Glomerular visceral epithelial cell (primary cell): ENCODE measurements at regions not wholly inside any gene's neighbourhood (a gene's known extent, or its start where the extent isn't known, plus 50 kb on each side); places are given as distances from the start of the nearest gene placed in this dataset.

Experiments used
- DNase-seq: peaks from one replicate; pipeline ENCODE4 v3.0.0-alpha.2; 2016; ENCODE audit errors: extremely low spot score

- DNase-seq, result no peak
Observed at GRCh38 chr2:128494307-128494639, 175.6 kb upstream of the HS6ST1 start.

- no peak for DNase-seq
Observed at GRCh38 chr2:128494640-128495321, 176.1 kb upstream of the HS6ST1 start.

- DNase-seq, result no peak
Observed at GRCh38 chr2:128495996-128496547, 177.4 kb upstream of the HS6ST1 start.

- DNase-seq, result no peak
Observed at GRCh38 chr2:128496700-128497099, 178.0 kb upstream of the HS6ST1 start.

- no peak for DNase-seq
Observed at GRCh38 chr2:128497461-128497860, 178.8 kb upstream of the HS6ST1 start.

- no peak for DNase-seq
Observed at GRCh38 chr2:128498086-128498485, 179.4 kb upstream of the HS6ST1 start.

GRCh38 chr2:128498589-128498988 is 179.9 kb upstream of the HS6ST1 start:
- no peak for DNase-seq

GRCh38 chr2:128499367-128500137 is 180.9 kb upstream of the HS6ST1 start:
- no peak for DNase-seq

- DNase-seq, result no peak
Observed at GRCh38 chr2:128500138-128500800, 181.6 kb upstream of the HS6ST1 start.

GRCh38 chr2:128501006-128501690 is 182.5 kb upstream of the HS6ST1 start:
- DNase-seq, result no peak

- no peak for DNase-seq
Observed at GRCh38 chr2:128501700-128502099, 183.0 kb upstream of the HS6ST1 start.

GRCh38 chr2:128502200-128502599 is 183.5 kb upstream of the HS6ST1 start:
- no peak for DNase-seq

- DNase-seq, result no peak
Observed at GRCh38 chr2:128502638-128503246, 184.1 kb upstream of the HS6ST1 start.

- no peak for DNase-seq
Observed at GRCh38 chr2:128503399-128504245, 185.0 kb upstream of the HS6ST1 start.

- no peak for DNase-seq
Observed at GRCh38 chr2:128504246-128505149, 185.8 kb upstream of the HS6ST1 start.

GRCh38 chr2:128505150-128505490 is 186.5 kb upstream of the HS6ST1 start:
- DNase-seq, result no peak

GRCh38 chr2:128505575-128506526 is 187.2 kb upstream of the HS6ST1 start:
- no peak for DNase-seq

GRCh38 chr2:128506534-128506933 is 187.9 kb upstream of the HS6ST1 start:
- no peak for DNase-seq
